NCI-H1930 (cell line): ENCODE measurements at regions not wholly inside any gene's neighbourhood (a gene's known extent, or its start where the extent isn't known, plus 50 kb on each side); places are given as distances from the start of the nearest gene placed in this dataset.
A peak's percentile ranks its signal among the peaks of the same experiment; 100 is the strongest.

ENCODE experiments used
- DNase-seq, 2 experiments: peaks; one replicate each; lab custom pipeline; 2025; lab: John Stamatoyannopoulos, UW

- DNase-seq: no peak
Observed at GRCh38 chr1:182193908-182194550, 132.5 kb upstream of the ZNF648 start.

- no peak for DNase-seq
Observed at GRCh38 chr1:182192966-182193365, 131.5 kb upstream of the ZNF648 start.

GRCh38 chr1:182192215-182192614 lies 130.7 kb upstream of the ZNF648 start:
- no peak for DNase-seq

GRCh38 chr1:182191381-182192115 lies 130.0 kb upstream of the ZNF648 start:
- DNase-seq: no peak

- DNase-seq: no peak
Observed at GRCh38 chr1:182189535-182190066, 128.1 kb upstream of the ZNF648 start.

- no peak for DNase-seq
Observed at GRCh38 chr1:182186757-182187146, 125.2 kb upstream of the ZNF648 start.

GRCh38 chr1:182185842-182186756 lies 124.6 kb upstream of the ZNF648 start:
- no peak for DNase-seq

- no peak for DNase-seq
Observed at GRCh38 chr1:182185136-182185535, 123.6 kb upstream of the ZNF648 start.

GRCh38 chr1:182183606-182184005 lies 122.1 kb upstream of the ZNF648 start:
- DNase-seq: no peak

- no peak for DNase-seq
Observed at GRCh38 chr1:182182311-182182710, 120.8 kb upstream of the ZNF648 start.

- no peak for DNase-seq
Observed at GRCh38 chr1:182181167-182181572, 119.7 kb upstream of the ZNF648 start.

- DNase-seq: peak; percentile 25 to 37
Observed at GRCh38 chr1:182175361-182175931, 113.9 kb upstream of the ZNF648 start.

GRCh38 chr1:182174513-182174855 lies 113.0 kb upstream of the ZNF648 start:
- DNase-seq: no peak

- DNase-seq: no peak
Observed at GRCh38 chr1:182173808-182174512, 112.4 kb upstream of the ZNF648 start.

GRCh38 chr1:182172699-182173098 lies 111.2 kb upstream of the ZNF648 start:
- no peak for DNase-seq

- DNase-seq: no peak
Observed at GRCh38 chr1:182170891-182171461, 109.5 kb upstream of the ZNF648 start.

- DNase-seq: no peak
Observed at GRCh38 chr1:182169203-182169602, 107.7 kb upstream of the ZNF648 start.

GRCh38 chr1:182166750-182167149 lies 105.2 kb upstream of the ZNF648 start:
- DNase-seq: no peak

GRCh38 chr1:182166321-182166720 lies 104.8 kb upstream of the ZNF648 start:
- no peak for DNase-seq

GRCh38 chr1:182164273-182164672 lies 102.8 kb upstream of the ZNF648 start:
- DNase-seq: no peak

GRCh38 chr1:182163821-182164223 lies 102.3 kb upstream of the ZNF648 start:
- no peak for DNase-seq
